DND-41 (cell line): ENCODE measurements at regions not wholly inside any gene's neighbourhood (a gene's known extent, or its start where the extent isn't known, plus 50 kb on each side); places are given as distances from the start of the nearest gene placed in this dataset.

Source experiments
- EZH2 ChIP-seq: IDR thresholded peaks from 3 replicates; pipeline ENCODE4 v1.6.1; 2012; ENCODE audit warnings: borderline replicate concordance, low read depth, mild to moderate bottlenecking, moderate library complexity, low read length, inconsistent platforms; ENCODE audit not compliant: severe bottlenecking
- TF ChIP-seq, protein P1 (sequence below): IDR thresholded peaks from 2 replicates; pipeline ENCODE4 v1.5.1; 2012; ENCODE audit warnings: borderline replicate concordance, low read length, moderate library complexity, mild to moderate bottlenecking; ENCODE audit not compliant: poor library complexity, severe bottlenecking; ENCODE audit errors: extremely low read depth

DNA sequence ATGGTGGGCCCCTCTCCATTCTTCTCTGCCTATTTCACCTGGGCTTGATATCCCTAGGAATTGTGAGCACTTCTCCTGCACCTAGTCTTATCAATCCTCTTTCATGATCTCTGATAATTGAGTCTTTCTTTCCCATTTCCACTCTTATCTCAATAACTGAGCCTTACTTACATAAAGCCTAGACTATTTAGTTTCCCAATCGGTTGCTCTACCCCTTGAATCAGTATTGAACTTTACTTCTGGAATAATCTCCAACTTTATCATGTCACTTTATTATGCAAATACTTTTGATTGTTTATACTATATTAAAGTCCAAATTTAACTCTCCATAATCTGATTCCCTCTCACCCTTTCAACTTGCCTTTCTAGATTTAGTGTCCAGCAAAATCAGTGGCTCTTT is 222.7 kb downstream of the SPRY1 start:
- TF ChIP-seq, protein P1, sequence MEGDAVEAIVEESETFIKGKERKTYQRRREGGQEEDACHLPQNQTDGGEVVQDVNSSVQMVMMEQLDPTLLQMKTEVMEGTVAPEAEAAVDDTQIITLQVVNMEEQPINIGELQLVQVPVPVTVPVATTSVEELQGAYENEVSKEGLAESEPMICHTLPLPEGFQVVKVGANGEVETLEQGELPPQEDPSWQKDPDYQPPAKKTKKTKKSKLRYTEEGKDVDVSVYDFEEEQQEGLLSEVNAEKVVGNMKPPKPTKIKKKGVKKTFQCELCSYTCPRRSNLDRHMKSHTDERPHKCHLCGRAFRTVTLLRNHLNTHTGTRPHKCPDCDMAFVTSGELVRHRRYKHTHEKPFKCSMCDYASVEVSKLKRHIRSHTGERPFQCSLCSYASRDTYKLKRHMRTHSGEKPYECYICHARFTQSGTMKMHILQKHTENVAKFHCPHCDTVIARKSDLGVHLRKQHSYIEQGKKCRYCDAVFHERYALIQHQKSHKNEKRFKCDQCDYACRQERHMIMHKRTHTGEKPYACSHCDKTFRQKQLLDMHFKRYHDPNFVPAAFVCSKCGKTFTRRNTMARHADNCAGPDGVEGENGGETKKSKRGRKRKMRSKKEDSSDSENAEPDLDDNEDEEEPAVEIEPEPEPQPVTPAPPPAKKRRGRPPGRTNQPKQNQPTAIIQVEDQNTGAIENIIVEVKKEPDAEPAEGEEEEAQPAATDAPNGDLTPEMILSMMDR = no peak
- no peak for TF ChIP-seq EZH2
